GM12865 (cell line): ENCODE measurements at regions not wholly inside any gene's neighbourhood (a gene's known extent, or its start where the extent isn't known, plus 50 kb on each side); places are given as distances from the start of the nearest gene placed in this dataset.

ENCODE experiments used
- DNase-seq: peaks from one replicate; pipeline ENCODE4 v3.0.0; 2010; ENCODE audit warnings: low read depth
- H3K4me3 ChIP-seq: 2 replicates; pipeline ENCODE4 v1.5.1; 2011; ENCODE audit warnings: mild to moderate bottlenecking, low read depth, low read length, control low read depth
- TF ChIP-seq, protein P1 (sequence below): IDR thresholded peaks from 2 replicates; pipeline ENCODE4 v1.5.1; 2011; ENCODE audit warnings: low read length, control low read depth, low read depth, inconsistent platforms; ENCODE audit not compliant: insufficient read depth; ENCODE audit errors: missing control alignments

DNA sequence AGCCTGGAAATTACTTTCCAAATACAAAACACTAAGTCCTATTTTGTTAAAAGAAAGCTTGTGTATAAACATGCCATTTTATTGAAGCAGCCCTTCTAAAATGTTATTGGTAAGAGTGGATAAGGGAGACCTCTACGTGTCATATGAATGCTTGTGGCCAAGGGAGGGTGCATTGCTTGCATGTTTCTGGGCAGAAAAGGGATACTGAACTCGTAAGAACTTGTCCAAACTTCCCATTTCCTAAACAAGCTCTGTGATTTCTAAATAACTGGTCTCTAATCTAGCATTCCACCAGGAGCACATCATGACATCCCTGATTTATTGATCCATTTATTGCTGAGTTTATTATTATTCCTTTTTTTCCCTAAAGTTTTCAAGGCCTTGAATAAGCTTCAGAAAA lies 474.1 kb downstream of the CD109 start:
- H3K4me3 ChIP-seq: no peak overlapping the region
- TF ChIP-seq, protein P1, sequence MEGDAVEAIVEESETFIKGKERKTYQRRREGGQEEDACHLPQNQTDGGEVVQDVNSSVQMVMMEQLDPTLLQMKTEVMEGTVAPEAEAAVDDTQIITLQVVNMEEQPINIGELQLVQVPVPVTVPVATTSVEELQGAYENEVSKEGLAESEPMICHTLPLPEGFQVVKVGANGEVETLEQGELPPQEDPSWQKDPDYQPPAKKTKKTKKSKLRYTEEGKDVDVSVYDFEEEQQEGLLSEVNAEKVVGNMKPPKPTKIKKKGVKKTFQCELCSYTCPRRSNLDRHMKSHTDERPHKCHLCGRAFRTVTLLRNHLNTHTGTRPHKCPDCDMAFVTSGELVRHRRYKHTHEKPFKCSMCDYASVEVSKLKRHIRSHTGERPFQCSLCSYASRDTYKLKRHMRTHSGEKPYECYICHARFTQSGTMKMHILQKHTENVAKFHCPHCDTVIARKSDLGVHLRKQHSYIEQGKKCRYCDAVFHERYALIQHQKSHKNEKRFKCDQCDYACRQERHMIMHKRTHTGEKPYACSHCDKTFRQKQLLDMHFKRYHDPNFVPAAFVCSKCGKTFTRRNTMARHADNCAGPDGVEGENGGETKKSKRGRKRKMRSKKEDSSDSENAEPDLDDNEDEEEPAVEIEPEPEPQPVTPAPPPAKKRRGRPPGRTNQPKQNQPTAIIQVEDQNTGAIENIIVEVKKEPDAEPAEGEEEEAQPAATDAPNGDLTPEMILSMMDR: no peak
- no peak for DNase-seq

DNA sequence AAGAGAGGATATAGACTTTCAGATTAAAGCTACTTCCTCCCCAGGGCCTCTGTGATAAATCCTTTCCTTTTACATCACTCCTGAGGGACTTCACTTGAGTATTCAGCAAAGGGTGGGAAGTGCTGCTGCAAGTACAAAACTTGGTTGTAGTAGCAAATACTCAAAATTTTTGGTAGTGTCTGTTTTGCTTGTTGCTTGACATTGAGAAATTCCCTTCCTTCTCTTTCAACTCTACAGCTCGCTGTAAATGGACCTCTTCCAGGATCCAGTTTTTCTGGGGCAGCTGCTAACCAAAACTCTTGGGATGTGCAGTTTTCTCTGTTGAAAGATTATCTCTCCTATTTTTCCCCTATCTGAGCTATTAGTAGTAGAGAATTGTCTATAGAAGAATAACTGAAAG lies 472.0 kb downstream of the CD109 start:
- H3K4me3 ChIP-seq: no peak overlapping the region
- TF ChIP-seq, protein P1: no peak
- DNase-seq: no peak

DNA sequence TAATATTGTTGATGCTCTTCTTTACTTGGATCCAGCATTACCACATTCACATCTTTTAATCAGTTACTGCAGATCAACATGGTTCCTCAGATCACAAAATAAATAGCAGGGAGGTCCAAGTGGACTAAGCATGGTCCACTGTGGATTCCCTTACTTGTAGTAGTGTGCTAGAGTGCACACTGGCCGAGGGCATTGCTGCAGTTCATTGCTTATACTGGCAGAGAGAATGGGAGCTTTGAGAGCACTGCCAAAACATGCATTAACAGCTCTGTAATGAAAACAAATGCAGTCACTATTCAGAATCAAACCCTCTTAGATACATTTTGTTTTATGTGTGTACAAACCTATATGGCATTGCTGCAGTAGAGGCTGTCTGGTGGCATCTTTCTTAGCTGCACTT lies 471.5 kb downstream of the CD109 start:
- H3K4me3 ChIP-seq: no peak overlapping the region
- TF ChIP-seq, protein P1: no peak
- DNase-seq: no peak

DNA sequence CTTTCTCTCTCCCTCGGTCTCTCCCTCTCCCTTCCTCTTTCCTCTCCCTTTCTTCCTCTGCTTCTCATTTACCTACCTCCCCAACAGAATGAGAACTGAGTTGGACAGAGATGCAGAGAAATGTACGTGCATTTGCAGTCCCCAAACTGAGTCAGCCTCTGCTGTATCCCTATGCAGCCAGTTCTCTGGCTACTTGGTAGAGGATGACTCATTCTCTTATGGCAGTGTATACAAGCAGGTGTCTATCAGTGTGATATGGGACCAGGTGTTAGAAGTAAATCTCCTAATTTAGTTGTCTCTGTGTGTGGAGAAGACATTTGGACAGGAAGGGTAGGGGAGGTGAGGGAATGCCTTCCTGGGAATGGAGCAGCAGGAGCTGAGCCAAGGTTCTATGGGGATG lies 470.8 kb downstream of the CD109 start:
- DNase-seq: no peak
- TF ChIP-seq, protein P1: no peak
- H3K4me3 ChIP-seq: no peak overlapping the region

DNA sequence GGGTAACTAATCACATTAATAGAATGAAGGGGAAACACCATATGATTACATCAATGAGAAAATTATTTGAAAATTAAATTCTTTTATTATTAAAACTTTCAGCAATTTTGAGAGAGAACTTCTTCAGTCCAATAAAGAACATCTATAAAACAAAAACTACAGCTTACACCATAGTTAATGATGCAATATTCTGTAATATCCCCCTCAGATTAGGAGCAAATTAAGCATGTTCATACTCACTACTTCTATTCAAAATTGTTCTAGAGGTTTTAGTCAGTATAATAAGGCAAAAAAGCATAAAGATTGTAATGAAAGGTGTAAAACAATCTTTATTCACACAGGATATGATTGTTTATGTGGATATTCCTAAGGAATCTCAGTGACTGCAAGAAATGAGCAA lies 465.4 kb downstream of the CD109 start:
- H3K4me3 ChIP-seq: no peak overlapping the region
- TF ChIP-seq, protein P1: no peak
- no peak for DNase-seq

DNA sequence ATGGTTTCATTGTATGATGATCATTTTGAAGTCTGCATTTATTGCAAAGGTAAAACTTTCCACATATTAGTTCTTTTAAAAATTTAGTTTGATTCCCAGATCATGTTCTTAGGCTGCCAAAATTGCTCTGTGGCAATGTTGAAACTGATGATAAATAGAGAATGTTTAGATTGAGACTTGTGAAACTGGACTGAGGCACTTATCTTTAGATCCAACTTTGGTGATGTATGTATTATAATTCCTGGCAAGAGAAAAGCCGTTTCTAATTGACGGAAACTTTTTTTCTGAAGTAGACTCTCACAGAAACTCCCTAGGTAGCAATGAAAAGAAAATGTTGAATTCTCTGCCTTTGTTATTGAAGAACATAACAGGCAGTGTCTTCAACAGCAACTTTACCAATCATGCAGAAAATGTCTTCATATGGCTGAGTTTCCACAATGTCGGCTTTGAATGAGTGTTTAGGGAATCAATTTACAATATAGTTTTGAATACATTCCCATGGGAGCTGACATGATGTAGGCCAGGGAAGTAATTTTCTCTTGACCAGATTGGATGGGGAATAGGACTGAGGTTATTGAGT lies 456.2 kb downstream of the CD109 start:
- H3K4me3 ChIP-seq: no peak overlapping the region
- no peak for DNase-seq
- TF ChIP-seq, protein P1: no peak

DNA sequence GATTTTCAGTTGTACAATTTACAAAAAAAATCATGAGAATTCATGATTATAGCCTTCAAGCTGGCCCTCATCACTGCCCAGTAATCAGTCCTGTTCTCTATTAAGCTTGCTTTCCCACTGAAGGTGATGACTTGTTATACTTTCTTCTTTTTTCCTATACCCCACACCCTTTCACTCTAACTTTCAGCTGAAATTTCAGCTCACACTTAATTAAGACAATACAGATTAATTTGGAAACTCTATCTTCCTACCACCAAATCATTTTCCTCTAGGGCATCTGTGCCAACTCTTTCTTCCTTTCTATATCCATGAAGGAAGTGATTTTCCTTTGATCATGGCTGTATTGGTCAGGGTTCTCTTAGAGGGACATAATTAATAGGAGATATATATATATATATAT lies 449.9 kb downstream of the CD109 start:
- TF ChIP-seq, protein P1: no peak

More for the DNA sequence above, 449.9 kb downstream of the CD109 start:
- no peak for DNase-seq
- no peak overlapping the region for H3K4me3 ChIP-seq
